HG03280 (cell line): ENCODE measurements at regions not wholly inside any gene's neighbourhood (a gene's known extent, or its start where the extent isn't known, plus 50 kb on each side); places are given as distances from the start of the nearest gene placed in this dataset.

Experiments
- ATAC-seq: cut with Tn5 transposase; IDR thresholded peaks from one replicate; pipeline ENCODE4 v1.9.1; 2021; ENCODE audit warnings: mild to moderate bottlenecking, moderate library complexity; ENCODE audit not compliant: unreplicated experiment

- no peak for ATAC-seq
Observed at GRCh38 chr1:224564454-224565084, 51.5 kb upstream of the CNIH3 start.

- no peak for ATAC-seq
Observed at GRCh38 chr1:224565186-224565585, 50.9 kb upstream of the CNIH3 start.

- no peak for ATAC-seq
Observed at GRCh38 chr1:224565611-224566406, 50.3 kb upstream of the CNIH3 start.
